ENCODE measurements at regions not wholly inside any gene's neighbourhood (a gene's known extent, or its start where the extent isn't known, plus 50 kb on each side); places are given as distances from the start of the nearest gene placed in this dataset.

DNA sequence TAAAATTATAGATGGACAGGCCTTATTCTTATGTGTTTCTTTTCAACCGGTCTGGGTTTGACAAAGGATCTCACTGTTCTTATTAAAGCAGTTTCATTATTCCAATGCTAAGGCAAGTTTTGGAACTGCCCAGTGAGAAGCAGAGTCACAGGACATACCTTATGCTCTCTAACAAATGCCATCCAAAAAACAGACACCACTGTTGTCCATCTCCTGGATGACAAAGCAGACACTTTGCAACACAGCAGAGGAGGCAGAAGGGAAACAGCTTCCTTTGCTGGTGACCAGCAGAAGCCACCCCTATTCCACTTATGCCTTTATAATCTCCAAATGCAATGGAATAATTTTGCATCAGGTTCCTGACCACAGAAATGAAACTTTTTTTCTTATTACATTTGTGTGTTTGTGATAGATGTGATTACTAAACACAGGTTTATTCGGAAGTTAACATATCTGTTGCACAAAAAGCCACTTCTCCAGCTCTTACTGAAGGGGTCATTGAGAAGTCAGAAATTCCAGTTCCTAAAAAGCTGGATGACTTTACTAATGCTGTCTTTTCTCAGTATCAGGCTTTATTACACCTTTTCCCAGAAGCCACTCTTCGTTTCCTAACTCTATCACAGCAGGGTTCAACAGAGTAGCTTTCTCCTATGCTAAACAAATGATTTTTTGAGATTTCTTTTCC is 115.6 kb downstream of the BTG1 start:
- peak overlapping the region; percentile 75 to 82 (median 80) for H3K27ac ChIP-seq
- peaks cover 0 to 74% (median 58%) of the 10 kb centered on the region in 4 donors for H3K4me1 ChIP-seq
- no peak for DNase-seq
- intact Hi-C loops (cut with DNase I): loop anchor here (2.0 to 10.0 kb wide), 3 partner anchors 37 to 535 kb away; partner anchors contain the start of gene BTG1
- WGBS, 2 donors: 79 to 89% methylated on average over 3 of the region's 3 CpGs
- no peaks in the 10 kb centered on the region for H3K36me3 ChIP-seq
- TF ChIP-seq, protein P1, sequence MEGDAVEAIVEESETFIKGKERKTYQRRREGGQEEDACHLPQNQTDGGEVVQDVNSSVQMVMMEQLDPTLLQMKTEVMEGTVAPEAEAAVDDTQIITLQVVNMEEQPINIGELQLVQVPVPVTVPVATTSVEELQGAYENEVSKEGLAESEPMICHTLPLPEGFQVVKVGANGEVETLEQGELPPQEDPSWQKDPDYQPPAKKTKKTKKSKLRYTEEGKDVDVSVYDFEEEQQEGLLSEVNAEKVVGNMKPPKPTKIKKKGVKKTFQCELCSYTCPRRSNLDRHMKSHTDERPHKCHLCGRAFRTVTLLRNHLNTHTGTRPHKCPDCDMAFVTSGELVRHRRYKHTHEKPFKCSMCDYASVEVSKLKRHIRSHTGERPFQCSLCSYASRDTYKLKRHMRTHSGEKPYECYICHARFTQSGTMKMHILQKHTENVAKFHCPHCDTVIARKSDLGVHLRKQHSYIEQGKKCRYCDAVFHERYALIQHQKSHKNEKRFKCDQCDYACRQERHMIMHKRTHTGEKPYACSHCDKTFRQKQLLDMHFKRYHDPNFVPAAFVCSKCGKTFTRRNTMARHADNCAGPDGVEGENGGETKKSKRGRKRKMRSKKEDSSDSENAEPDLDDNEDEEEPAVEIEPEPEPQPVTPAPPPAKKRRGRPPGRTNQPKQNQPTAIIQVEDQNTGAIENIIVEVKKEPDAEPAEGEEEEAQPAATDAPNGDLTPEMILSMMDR (IDR thresholded peaks at IDR 0.05): no peak
- TF ChIP-seq EP300 (IDR thresholded peaks at IDR 0.05) (no peak), POLR2AphosphoS5 (IDR thresholded peaks at IDR 0.05) (peak in 1 of 4 donors; percentile 28), POLR2A (IDR thresholded peaks at IDR 0.05) (no peak)
- H3K4me3 ChIP-seq: no peak overlapping the region
- H3K27me3 ChIP-seq: no peaks in the 10 kb centered on the region
- H3K9me3 ChIP-seq: no peaks in the 10 kb centered on the region

DNA sequence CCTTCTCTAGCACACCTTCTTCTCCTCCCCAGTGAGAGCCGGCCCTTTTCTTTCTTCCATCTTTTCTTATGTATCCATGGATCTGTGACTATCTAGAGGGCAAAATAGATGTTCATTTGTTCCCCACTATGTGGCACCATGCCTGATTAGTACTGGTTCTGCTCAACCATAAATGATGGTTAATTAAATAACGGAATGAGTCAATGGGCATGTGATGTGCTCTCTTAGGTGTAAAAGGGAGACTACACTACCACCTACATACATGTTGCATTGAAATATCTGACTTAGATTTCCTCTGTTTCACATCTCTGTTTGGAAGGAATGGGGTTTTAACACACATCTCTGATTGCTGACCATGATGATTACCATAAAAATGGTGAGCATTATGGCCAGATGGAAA is 116.5 kb downstream of the BTG1 start:
- no peak for TF ChIP-seq POLR2AphosphoS5 (IDR thresholded peaks at IDR 0.05)
- TF ChIP-seq POLR2A (IDR thresholded peaks at IDR 0.05): no peak
- TF ChIP-seq EP300 (IDR thresholded peaks at IDR 0.05): no peak
- TF ChIP-seq, protein P1 (IDR thresholded peaks at IDR 0.05): no peak
- no peaks in the 10 kb centered on the region for H3K27me3 ChIP-seq
- no peaks in the 10 kb centered on the region for H3K9me3 ChIP-seq
- H3K27ac ChIP-seq: peak overlapping the region; percentile 75 to 82 (median 80)
- H3K36me3 ChIP-seq: no peaks in the 10 kb centered on the region
- no peak overlapping the region for H3K4me3 ChIP-seq
- intact Hi-C loops (cut with DNase I): no loop called here
- H3K4me1 ChIP-seq: peaks cover 0 to 65% (median 49%) of the 10 kb centered on the region in 4 donors
- DNase-seq: no peak
- 91 to 97% methylated on average over 2 of the region's 2 CpGs for WGBS, 2 donors

DNA sequence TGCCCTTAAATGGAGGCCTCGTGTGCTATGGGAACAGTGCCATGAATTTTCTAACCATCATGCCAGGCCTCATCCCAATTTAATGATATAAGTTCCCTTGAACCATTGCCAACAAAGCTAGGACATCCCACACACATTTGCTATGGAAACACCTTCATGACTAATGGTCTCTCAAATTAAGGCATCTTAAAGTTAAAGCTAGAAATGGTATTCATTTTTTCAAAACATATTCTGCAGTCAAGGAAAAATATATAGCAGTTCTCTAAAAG is 117.3 kb downstream of the BTG1 start:
- Histone ChIP-seq H3K4me1 (peaks cover 0 to 60% (median 45%) of the 10 kb centered on the region in 4 donors), H3K27me3 (no peaks in the 10 kb centered on the region), H3K9me3 (no peaks in the 10 kb centered on the region), H3K27ac (peak overlapping the region; percentile 75 to 82 (median 80)), H3K4me3 (no peak overlapping the region), H3K36me3 (no peaks in the 10 kb centered on the region)
- peak in 2 of 4 donors; percentile 9 to 15 for TF ChIP-seq POLR2AphosphoS5 (IDR thresholded peaks at IDR 0.05)
- TF ChIP-seq, protein P1 (IDR thresholded peaks at IDR 0.05): no peak
- WGBS, 2 donors: 21 to 46% methylated on average over 1 of the region's 1 CpG
- intact Hi-C loops (cut with DNase I): no loop called here
- no peak for DNase-seq

DNA sequence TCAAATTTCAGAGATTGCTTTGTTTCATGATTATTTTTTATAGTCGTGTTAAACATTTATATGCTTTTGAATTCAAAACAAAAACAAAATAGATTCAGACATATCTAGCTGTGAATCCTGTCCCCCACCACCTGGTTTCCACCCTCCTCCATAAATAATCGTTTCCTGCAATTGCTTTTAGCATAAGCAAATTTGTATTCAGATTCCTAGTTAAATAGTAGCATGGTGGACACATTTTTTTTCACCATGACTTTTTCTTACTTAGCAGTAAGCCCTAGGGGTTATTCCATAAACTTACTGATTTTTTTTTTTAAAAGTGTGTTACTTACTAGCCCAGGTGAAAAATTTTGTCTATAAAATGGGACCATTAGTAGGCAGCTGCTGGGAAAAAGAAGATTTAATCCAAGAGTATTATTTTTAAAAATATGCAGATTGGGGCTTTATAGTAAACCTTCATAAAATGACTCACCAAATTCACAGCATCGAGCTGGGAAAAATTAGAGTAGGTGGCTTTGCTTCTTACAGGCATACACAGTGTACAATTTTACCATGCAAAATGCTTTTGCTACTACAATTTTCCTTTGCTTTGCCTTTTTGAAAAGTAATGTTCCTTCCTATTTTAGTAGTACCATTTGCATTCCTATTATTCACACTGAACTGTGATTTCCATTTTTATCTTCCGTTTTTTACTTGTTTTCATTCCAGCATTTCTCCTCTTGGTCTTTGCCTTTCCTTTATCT is 117.8 kb downstream of the BTG1 start:
- Histone ChIP-seq H3K27ac (peak overlapping the region; percentile 75 to 82 (median 80)), H3K36me3 (no peaks in the 10 kb centered on the region), H3K4me1 (peaks cover 0 to 60% (median 45%) of the 10 kb centered on the region in 4 donors), H3K27me3 (no peaks in the 10 kb centered on the region), H3K4me3 (no peak overlapping the region), H3K9me3 (no peaks in the 10 kb centered on the region)
- no peak for TF ChIP-seq POLR2A (IDR thresholded peaks at IDR 0.05)
- TF ChIP-seq POLR2AphosphoS5 (IDR thresholded peaks at IDR 0.05): no peak
- TF ChIP-seq EP300 (IDR thresholded peaks at IDR 0.05): no peak
- TF ChIP-seq, protein P1 (IDR thresholded peaks at IDR 0.05): no peak
- intact Hi-C loops (cut with DNase I): no loop called here
- DNase-seq: no peak
- WGBS, 2 donors: 80 to 82% methylated on average over 4 of the region's 4 CpGs

All from sigmoid colon (tissue), 6 donors.